H9 (cell line): ENCODE measurements at regions not wholly inside any gene's neighbourhood (a gene's known extent, or its start where the extent isn't known, plus 50 kb on each side); places are given as distances from the start of the nearest gene placed in this dataset.

Source experiments
- DNase-seq: peaks from one replicate; pipeline ENCODE4 v3.0.0-alpha.2; 2017
- H2AFZ ChIP-seq: one replicate; pipeline ENCODE4 v1.6.1; 2013; ENCODE audit warnings: mild to moderate bottlenecking, low read length, control low read depth, moderate library complexity
- H2AK5ac ChIP-seq: 2 replicates; pipeline ENCODE4 v1.6.1; 2013; ENCODE audit warnings: low read length, control low read depth, mixed read lengths; ENCODE audit not compliant: insufficient read length
- H2BK120ac ChIP-seq: one replicate; pipeline ENCODE4 v1.6.1; 2013; ENCODE audit warnings: low read depth, mild to moderate bottlenecking, low read length, control low read depth, inconsistent platforms; ENCODE audit not compliant: poor library complexity, severe bottlenecking
- H2BK12ac ChIP-seq: 2 replicates; pipeline ENCODE4 v1.6.1; 2013; ENCODE audit warnings: low read length, control low read depth, mixed read lengths, low read depth; ENCODE audit not compliant: insufficient read length
- H2BK15ac ChIP-seq: 2 replicates; pipeline ENCODE4 v1.6.1; 2013; ENCODE audit warnings: low read depth, low read length, control low read depth
- H2BK20ac ChIP-seq: one replicate; pipeline ENCODE4 v1.6.1; 2013; ENCODE audit warnings: low read depth, mild to moderate bottlenecking, low read length, control low read depth, inconsistent platforms; ENCODE audit not compliant: poor library complexity, severe bottlenecking
- H2BK5ac ChIP-seq: 2 replicates; pipeline ENCODE4 v1.6.1; 2013; ENCODE audit warnings: low read length, control low read depth, mixed read lengths; ENCODE audit not compliant: insufficient read length
- H3K14ac ChIP-seq: 2 replicates; pipeline ENCODE4 v1.6.1; 2013; ENCODE audit warnings: low read length, control low read depth; ENCODE audit not compliant: insufficient read depth
- H3K18ac ChIP-seq: 2 replicates; pipeline ENCODE4 v1.6.1; 2013; ENCODE audit warnings: low read depth, mild to moderate bottlenecking, mixed read lengths, low read length, control low read depth; ENCODE audit not compliant: insufficient read length
- H3K23ac ChIP-seq: 2 replicates; pipeline ENCODE4 v1.6.1; 2013; ENCODE audit warnings: low read length, control low read depth, mixed read lengths, low read depth; ENCODE audit not compliant: insufficient read length
- H3K23me2 ChIP-seq: 2 replicates; pipeline ENCODE4 v1.6.1; 2013; ENCODE audit warnings: low read depth, mild to moderate bottlenecking, mixed read lengths, low read length, control low read depth; ENCODE audit not compliant: insufficient read length, poor library complexity, severe bottlenecking
- H3K27ac ChIP-seq: 2 replicates; pipeline ENCODE4 v1.5.1; 2013; ENCODE audit warnings: low read length, control low read depth, mixed read lengths, low read depth; ENCODE audit not compliant: insufficient read length
- H3K27me3 ChIP-seq: 2 replicates; pipeline ENCODE4 v1.6.1; 2013; ENCODE audit warnings: low read length, control low read depth, inconsistent platforms; ENCODE audit not compliant: insufficient read depth
- H3K4ac ChIP-seq: 2 replicates; pipeline ENCODE4 v1.6.1; 2013; ENCODE audit warnings: low read depth, mild to moderate bottlenecking, control low read depth, inconsistent platforms, low read length, moderate library complexity
- H3K4me1 ChIP-seq: 2 replicates; pipeline ENCODE4 v1.6.1; 2013; ENCODE audit warnings: low read length, control low read depth, inconsistent platforms; ENCODE audit not compliant: insufficient read depth
- H3K4me2 ChIP-seq: 2 replicates; pipeline ENCODE4 v1.6.1; 2013; ENCODE audit warnings: low read length, control low read depth, mixed read lengths; ENCODE audit not compliant: insufficient read length, insufficient read depth
- H3K56ac ChIP-seq: 2 replicates; pipeline ENCODE4 v1.6.1; 2013; ENCODE audit warnings: low read depth, mild to moderate bottlenecking, mixed read lengths, low read length, control low read depth; ENCODE audit not compliant: insufficient read length
- H3K79me1 ChIP-seq: 2 replicates; pipeline ENCODE4 v1.6.1; 2013; ENCODE audit warnings: low read depth, mild to moderate bottlenecking, moderate library complexity, low read length, control low read depth, inconsistent platforms; ENCODE audit not compliant: insufficient read depth, poor library complexity, severe bottlenecking
- H3K79me2 ChIP-seq: 2 replicates; pipeline ENCODE4 v1.6.1; 2013; ENCODE audit warnings: low read length, control low read depth, inconsistent platforms; ENCODE audit not compliant: insufficient read depth
- H3K9ac ChIP-seq: 2 replicates; pipeline ENCODE4 v1.6.1; 2013; ENCODE audit warnings: low read length, control low read depth, mixed read lengths; ENCODE audit not compliant: insufficient read length; ENCODE audit errors: extremely low read depth
- H3K9me3 ChIP-seq: one replicate; pipeline ENCODE4 v1.6.1; 2013; ENCODE audit warnings: low read depth, low read length, inconsistent platforms; ENCODE audit not compliant: control insufficient read depth
- H3T11ph ChIP-seq: one replicate; pipeline ENCODE4 v1.6.1; 2013; ENCODE audit warnings: mild to moderate bottlenecking, low read length, control low read depth, inconsistent platforms
- H4K20me1 ChIP-seq: one replicate; pipeline ENCODE4 v1.6.1; 2013; ENCODE audit not compliant: control insufficient read depth, insufficient read length, insufficient read depth
- H4K5ac ChIP-seq: 2 replicates; pipeline ENCODE4 v1.6.1; 2013; ENCODE audit warnings: low read depth, mild to moderate bottlenecking, mixed read lengths, low read length, control low read depth; ENCODE audit not compliant: insufficient read length
- H4K8ac ChIP-seq: replicated peaks from 2 replicates; pipeline ENCODE4 v1.6.1; 2013; ENCODE audit warnings: low read length, control low read depth, mixed read lengths, low read depth; ENCODE audit not compliant: insufficient read length
- H4K91ac ChIP-seq: 2 replicates; pipeline ENCODE4 v1.6.1; 2013; ENCODE audit warnings: low read depth, mild to moderate bottlenecking, moderate library complexity, mixed read lengths, low read length, control low read depth; ENCODE audit not compliant: insufficient read length
- H3K27ac Mint-ChIP-seq, 3 experiments: 2 replicates in 2 of 3; 3 replicates in 1 of 3; pipeline ENCODE4 v1.8.0; 2020 to 2021; ENCODE audit warnings: mixed read lengths in 3 of 3, mild to moderate bottlenecking in 1 of 3, moderate library complexity in 1 of 3
- H3K27me3 Mint-ChIP-seq: 2 replicates; pipeline ENCODE4 v1.8.0; 2021; ENCODE audit warnings: low read depth, mild to moderate bottlenecking, moderate library complexity, mixed read lengths
- H3K36me3 Mint-ChIP-seq, 3 experiments: 2 replicates in 2 of 3; 3 replicates in 1 of 3; pipeline ENCODE4 v1.8.0; 2020 to 2021; ENCODE audit warnings: low read depth in 3 of 3, mixed read lengths in 3 of 3; ENCODE audit not compliant: insufficient read depth in 1 of 3
- H3K4me1 Mint-ChIP-seq, 2 experiments: 2 replicates each; pipeline ENCODE4 v1.8.0; 2020; ENCODE audit warnings: mixed read lengths in 2 of 2
- H3K4me3 Mint-ChIP-seq, 2 experiments: 2 replicates in 1 of 2; 3 replicates in 1 of 2; pipeline ENCODE4 v1.8.0; 2020 to 2021; ENCODE audit warnings: mild to moderate bottlenecking in 2 of 2, mixed read lengths in 2 of 2, moderate library complexity in 1 of 2
- H3K9me3 Mint-ChIP-seq, 2 experiments: 2 replicates in 1 of 2; 3 replicates in 1 of 2; pipeline ENCODE4 v1.8.0; 2020; ENCODE audit warnings: mild to moderate bottlenecking in 2 of 2, mixed read lengths in 2 of 2, moderate library complexity in 1 of 2
- CTCF ChIP-seq: fragments of 200-600 bp; sonication (generic); conservative IDR thresholded peaks from 3 replicates; pipeline ENCODE4 v1.8.0; 2021; ENCODE audit warnings: antibody characterized with exemption, mild to moderate bottlenecking
- WGBS: extraction: QIAGEN DNeasy Blood & Tissue Kit; methylation state at CpG from one replicate; pipeline ENCODE4 v1.1.7; 2013; ENCODE audit warnings: missing lambda C conversion rate, low lambda C conversion rate, mixed read lengths; ENCODE audit not compliant: insufficient read length; ENCODE audit errors: extremely low coverage; 5-methylcytosine and 5-hydroxymethylcytosine counted together

GRCh38 chr15:47829667-47830066 is 112.4 kb downstream of the SEMA6D start:
- peaks cover 11 to 14% of the 10 kb centered on the region in 2 experiments for H3K9me3 Mint-ChIP-seq
- H3T11ph ChIP-seq: no peak overlapping the region
- no peak overlapping the region for H2AFZ ChIP-seq
- no peaks in the 10 kb centered on the region for H3K79me1 ChIP-seq
- no peak overlapping the region for H4K5ac ChIP-seq
- H3K4me3 Mint-ChIP-seq: no peak overlapping the region
- H3K14ac ChIP-seq: no peak overlapping the region
- peaks cover 0 to 8% (median 2%) of the 10 kb centered on the region in 3 experiments; a peak in 2 of 7 replicates for H3K36me3 Mint-ChIP-seq
- no peaks in the 10 kb centered on the region for H3K79me2 ChIP-seq
- no peak overlapping the region for H2AK5ac ChIP-seq
- H3K56ac ChIP-seq: no peak overlapping the region
- H2BK5ac ChIP-seq: no peak overlapping the region
- no peak for DNase-seq
- no peak for TF ChIP-seq CTCF
- no peak overlapping the region for H3K9ac ChIP-seq
- H4K20me1 ChIP-seq: no peaks in the 10 kb centered on the region
- no peak overlapping the region for H2BK15ac ChIP-seq
- H2BK12ac ChIP-seq: no peak overlapping the region
- H2BK120ac ChIP-seq: no peak overlapping the region
- WGBS: no CpG with 5 or more reads among the region's 1 CpG
- H3K4ac ChIP-seq: no peak overlapping the region
- no peaks in the 10 kb centered on the region; the same call in 1 of the 2 replicates for H3K27me3 Mint-ChIP-seq
- H3K9me3 ChIP-seq: no peaks in the 10 kb centered on the region
- no peak overlapping the region for H3K27ac ChIP-seq
- no peak overlapping the region for H4K8ac ChIP-seq
- H3K23me2 ChIP-seq: no peaks in the 10 kb centered on the region
- no peak overlapping the region for H2BK20ac ChIP-seq
- peaks cover 4 to 6% of the 10 kb centered on the region in 2 experiments; a peak in 3 of 4 replicates for H3K4me1 Mint-ChIP-seq
- H4K91ac ChIP-seq: no peak overlapping the region
- H3K23ac ChIP-seq: no peak overlapping the region
- H3K27me3 ChIP-seq: no peaks in the 10 kb centered on the region
- H3K18ac ChIP-seq: no peak overlapping the region
- H3K4me1 ChIP-seq: no peaks in the 10 kb centered on the region
- H3K27ac Mint-ChIP-seq: no peak overlapping the region
- H3K4me2 ChIP-seq: no peak overlapping the region
